DND-41 (cell line): ENCODE measurements at regions not wholly inside any gene's neighbourhood (a gene's known extent, or its start where the extent isn't known, plus 50 kb on each side); places are given as distances from the start of the nearest gene placed in this dataset.

Experiments used
- ATAC-seq: fragments of 200-7000 bp; cut with Tn5 transposase; 3 replicates; pipeline ENCODE4 v1.9.1; 2021; ENCODE audit warnings: low read depth; ENCODE audit not compliant: insufficient read depth
- DNase-seq: peaks from one replicate; pipeline ENCODE4 v3.0.0-alpha.2; 2020
- H2AFZ ChIP-seq: 2 replicates; pipeline ENCODE4 v1.6.0; 2012; ENCODE audit warnings: low read depth, low read length
- H3K27ac ChIP-seq: 2 replicates; pipeline ENCODE4 v1.5.1; 2012; ENCODE audit warnings: low read length, inconsistent platforms
- H3K27me3 ChIP-seq: fragments of 200-600 bp; sonication (generic); 2 replicates; pipeline ENCODE4 v1.6.0; 2012; ENCODE audit warnings: low read length, mild to moderate bottlenecking, inconsistent platforms; ENCODE audit not compliant: insufficient read depth, poor library complexity
- H3K36me3 ChIP-seq: 2 replicates; pipeline ENCODE4 v1.5.1; 2012; ENCODE audit warnings: low read length, inconsistent platforms; ENCODE audit not compliant: insufficient read depth
- H3K4me1 ChIP-seq: 2 replicates; pipeline ENCODE4 v1.5.1; 2012; ENCODE audit warnings: mild to moderate bottlenecking, low read length; ENCODE audit not compliant: insufficient read depth
- H3K4me2 ChIP-seq: 2 replicates; pipeline ENCODE4 v1.6.0; 2012; ENCODE audit warnings: mild to moderate bottlenecking, moderate library complexity, low read length, inconsistent platforms; ENCODE audit not compliant: insufficient read depth
- H3K4me3 ChIP-seq, 2 experiments: fragments of 200-600 bp in 1 of 2; shearing (Covaris generic) in 1 of 2; 2 replicates each; pipeline ENCODE4 v1.5.1; 2012 to 2016; ENCODE audit warnings: inconsistent platforms in 2 of 2, low read length in 2 of 2, mild to moderate bottlenecking in 2 of 2, low read depth in 1 of 2, moderate library complexity in 1 of 2
- H3K79me2 ChIP-seq: 2 replicates; pipeline ENCODE4 v1.6.0; 2012; ENCODE audit warnings: low read length, inconsistent platforms; ENCODE audit not compliant: insufficient read depth
- H3K9ac ChIP-seq: 2 replicates; pipeline ENCODE4 v1.6.0; 2012; ENCODE audit warnings: low read depth, mild to moderate bottlenecking, inconsistent platforms, low read length, moderate library complexity
- H3K9me3 ChIP-seq: 2 replicates; pipeline ENCODE4 v1.5.1; 2012; ENCODE audit warnings: low read length, moderate library complexity, mild to moderate bottlenecking, inconsistent platforms; ENCODE audit not compliant: insufficient read depth, severe bottlenecking
- H4K20me1 ChIP-seq: 2 replicates; pipeline ENCODE4 v1.6.0; 2012; ENCODE audit warnings: low read length; ENCODE audit not compliant: insufficient read depth
- EZH2 ChIP-seq: IDR thresholded peaks from 3 replicates; pipeline ENCODE4 v1.6.1; 2012; ENCODE audit warnings: borderline replicate concordance, low read depth, mild to moderate bottlenecking, moderate library complexity, low read length, inconsistent platforms; ENCODE audit not compliant: severe bottlenecking
- TF ChIP-seq, protein P1 (sequence below): IDR thresholded peaks from 2 replicates; pipeline ENCODE4 v1.5.1; 2012; ENCODE audit warnings: borderline replicate concordance, low read length, moderate library complexity, mild to moderate bottlenecking; ENCODE audit not compliant: poor library complexity, severe bottlenecking; ENCODE audit errors: extremely low read depth

DNA sequence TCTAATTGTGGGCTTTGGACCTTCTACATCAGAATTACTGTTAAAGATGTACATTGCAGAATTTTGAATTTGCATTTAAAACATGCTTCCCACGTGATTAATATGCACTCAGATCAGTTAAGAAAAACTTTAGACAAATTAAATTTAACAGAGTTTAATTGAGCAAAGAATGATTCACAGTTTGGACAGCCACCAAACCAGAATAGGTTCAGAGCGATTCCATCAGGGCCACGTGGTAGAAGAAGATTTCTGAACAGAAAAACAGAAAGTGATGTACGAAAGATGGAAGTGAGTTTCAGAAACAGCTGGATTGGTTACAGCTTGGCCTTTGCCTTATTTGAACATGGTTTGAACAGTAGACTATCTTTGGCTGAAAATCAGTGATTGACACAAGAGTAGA, 704.2 kb upstream of the MAP3K7 start:
- H3K27ac ChIP-seq = no peak overlapping the region
- no peak overlapping the region for H3K9ac ChIP-seq
- no peaks in the 10 kb centered on the region for H3K27me3 ChIP-seq
- H3K4me3 ChIP-seq = no peak overlapping the region
- no peak for ATAC-seq
- H3K4me1 ChIP-seq = no peaks in the 10 kb centered on the region
- H4K20me1 ChIP-seq = no peaks in the 10 kb centered on the region
- H3K4me2 ChIP-seq = no peak overlapping the region
- no peak for DNase-seq
- TF ChIP-seq EZH2 = no peak
- TF ChIP-seq, protein P1, sequence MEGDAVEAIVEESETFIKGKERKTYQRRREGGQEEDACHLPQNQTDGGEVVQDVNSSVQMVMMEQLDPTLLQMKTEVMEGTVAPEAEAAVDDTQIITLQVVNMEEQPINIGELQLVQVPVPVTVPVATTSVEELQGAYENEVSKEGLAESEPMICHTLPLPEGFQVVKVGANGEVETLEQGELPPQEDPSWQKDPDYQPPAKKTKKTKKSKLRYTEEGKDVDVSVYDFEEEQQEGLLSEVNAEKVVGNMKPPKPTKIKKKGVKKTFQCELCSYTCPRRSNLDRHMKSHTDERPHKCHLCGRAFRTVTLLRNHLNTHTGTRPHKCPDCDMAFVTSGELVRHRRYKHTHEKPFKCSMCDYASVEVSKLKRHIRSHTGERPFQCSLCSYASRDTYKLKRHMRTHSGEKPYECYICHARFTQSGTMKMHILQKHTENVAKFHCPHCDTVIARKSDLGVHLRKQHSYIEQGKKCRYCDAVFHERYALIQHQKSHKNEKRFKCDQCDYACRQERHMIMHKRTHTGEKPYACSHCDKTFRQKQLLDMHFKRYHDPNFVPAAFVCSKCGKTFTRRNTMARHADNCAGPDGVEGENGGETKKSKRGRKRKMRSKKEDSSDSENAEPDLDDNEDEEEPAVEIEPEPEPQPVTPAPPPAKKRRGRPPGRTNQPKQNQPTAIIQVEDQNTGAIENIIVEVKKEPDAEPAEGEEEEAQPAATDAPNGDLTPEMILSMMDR = no peak
- no peaks in the 10 kb centered on the region for H3K79me2 ChIP-seq
- H3K36me3 ChIP-seq = no peaks in the 10 kb centered on the region
- H3K9me3 ChIP-seq = no peaks in the 10 kb centered on the region
- no peak overlapping the region for H2AFZ ChIP-seq

DNA sequence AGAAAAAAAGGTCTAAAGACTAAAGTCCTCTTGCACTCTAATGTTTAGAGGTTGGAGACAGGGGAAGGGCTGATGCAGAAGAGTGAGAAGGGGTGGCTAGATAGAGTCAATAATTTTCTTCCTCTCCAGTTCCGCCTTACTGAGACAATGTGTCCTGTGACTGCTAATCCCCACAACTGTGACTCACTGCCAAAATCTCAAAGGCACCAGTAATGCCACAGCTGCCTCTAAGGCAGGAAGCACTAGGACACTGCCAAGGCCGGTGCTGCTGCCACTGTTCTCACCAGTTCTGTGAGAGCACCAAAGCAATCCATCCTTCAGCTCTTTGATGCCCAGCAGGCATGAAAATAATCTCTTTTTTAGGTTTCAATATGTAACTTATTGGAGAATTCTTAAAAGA, 701.9 kb upstream of the MAP3K7 start:
- Histone ChIP-seq H3K9ac (no peak overlapping the region), H3K27ac (no peak overlapping the region), H3K4me1 (no peaks in the 10 kb centered on the region), H4K20me1 (no peaks in the 10 kb centered on the region), H3K27me3 (no peaks in the 10 kb centered on the region), H3K79me2 (no peaks in the 10 kb centered on the region), H2AFZ (no peak overlapping the region), H3K36me3 (no peaks in the 10 kb centered on the region), H3K9me3 (no peaks in the 10 kb centered on the region), H3K4me2 (no peak overlapping the region), H3K4me3 (no peak overlapping the region)
- no peak for ATAC-seq
- no peak for TF ChIP-seq EZH2
- no peak for DNase-seq

DNA sequence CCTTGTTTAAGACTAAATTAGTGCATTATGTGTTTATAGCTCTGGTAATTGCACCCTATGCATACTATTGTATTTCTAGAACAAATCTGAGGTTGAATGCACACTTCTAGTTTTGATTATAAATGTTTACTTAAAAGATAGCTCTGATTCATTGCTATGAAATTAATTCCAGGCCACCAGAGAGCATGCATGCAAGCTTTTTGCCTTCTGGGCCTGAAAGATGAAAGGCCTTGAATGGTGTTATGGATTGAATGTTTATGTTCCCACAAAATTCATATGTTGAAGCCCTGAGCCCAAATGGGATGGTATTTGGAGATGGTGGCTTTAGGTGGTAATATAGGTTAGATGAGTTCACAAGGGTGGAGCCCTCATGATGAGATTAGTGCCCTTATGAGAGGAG, 695.0 kb upstream of the MAP3K7 start:
- no peaks in the 10 kb centered on the region for H3K27me3 ChIP-seq
- no peaks in the 10 kb centered on the region for H4K20me1 ChIP-seq
- H3K4me2 ChIP-seq = no peak overlapping the region
- H3K4me3 ChIP-seq = no peak overlapping the region
- H3K36me3 ChIP-seq = no peaks in the 10 kb centered on the region
- ATAC-seq = no peak
- no peaks in the 10 kb centered on the region for H3K79me2 ChIP-seq
- no peaks in the 10 kb centered on the region for H3K4me1 ChIP-seq
- no peak overlapping the region for H3K9ac ChIP-seq
- H3K27ac ChIP-seq = no peak overlapping the region
- H3K9me3 ChIP-seq = no peaks in the 10 kb centered on the region
- H2AFZ ChIP-seq = no peak overlapping the region
- no peak for DNase-seq
- TF ChIP-seq EZH2 = no peak
- TF ChIP-seq, protein P1 = no peak

DNA sequence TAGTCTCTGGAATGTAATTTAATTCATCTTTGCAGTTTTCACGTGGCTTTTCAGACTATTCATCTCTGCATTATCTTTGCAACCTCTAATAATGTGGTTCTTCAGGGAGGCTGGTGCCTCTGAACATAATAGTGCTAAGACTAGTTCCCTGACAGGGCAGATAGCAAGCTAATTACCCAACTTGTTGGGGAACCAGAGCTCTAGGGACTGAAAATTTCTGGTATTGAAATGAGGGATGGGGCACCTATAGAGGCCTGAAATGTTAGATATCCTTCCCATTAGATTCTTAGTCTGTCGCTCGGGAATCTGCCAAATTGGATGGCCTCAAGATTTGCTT, 693.6 kb upstream of the MAP3K7 start:
- H3K9me3 ChIP-seq = no peaks in the 10 kb centered on the region
- H3K27ac ChIP-seq = no peak overlapping the region
- no peaks in the 10 kb centered on the region for H3K4me1 ChIP-seq
- H3K79me2 ChIP-seq = no peaks in the 10 kb centered on the region
- DNase-seq = no peak
- no peaks in the 10 kb centered on the region for H4K20me1 ChIP-seq
- H2AFZ ChIP-seq = no peak overlapping the region
- ATAC-seq = no peak
- TF ChIP-seq EZH2 = no peak
- TF ChIP-seq, protein P1 = no peak
- H3K27me3 ChIP-seq = no peaks in the 10 kb centered on the region
- H3K36me3 ChIP-seq = no peaks in the 10 kb centered on the region
- H3K4me2 ChIP-seq = no peak overlapping the region
- H3K4me3 ChIP-seq = no peak overlapping the region
- H3K9ac ChIP-seq = no peak overlapping the region
